ENCODE measurements at regions not wholly inside any gene's neighbourhood (a gene's known extent, or its start where the extent isn't known, plus 50 kb on each side); places are given as distances from the start of the nearest gene placed in this dataset.

GRCh38 chr9:108142504-108143201, 653.1 kb upstream of the KLF4 start:
- no peaks in the 10 kb centered on the region for H3K9me3 ChIP-seq
- H3K4me1 ChIP-seq (ENCODE audit: control insufficient read depth in 1 of 2, extremely low read depth in 1 of 2, insufficient read depth in 2 of 2, low read length in 2 of 2) = no peaks in the 10 kb centered on the region
- no peak overlapping the region for H3K4me3 ChIP-seq (ENCODE audit: control insufficient read depth in 1 of 2, extremely low read depth in 1 of 2, low read length in 1 of 2)
- Mint-ChIP-seq H3K36me3 (no peaks in the 10 kb centered on the region), H3K4me1 (no peaks in the 10 kb centered on the region), H3K27ac (no peak overlapping the region), H3K9me3 (peaks cover 6 to 17% (median 7%) of the 10 kb centered on the region in 3 donors), H3K4me3 (no peak overlapping the region), H3K27me3 (peaks cover 0 to 5% of the 10 kb centered on the region in 2 donors)
- no peaks in the 10 kb centered on the region for H3K27me3 ChIP-seq (replicated peaks in 1 of 2; ENCODE audit: control insufficient read depth in 2 of 2, extremely low read depth in 1 of 2, insufficient read depth in 2 of 2, low read length in 1 of 2)
- CTCF ChIA-PET = no interaction called here
- WGBS (ENCODE audit: insufficient coverage) = 32% methylated on average over 4 of the region's 10 CpGs
- ATAC-seq (replicated peaks in 1 of 4) (no peak), DNase-seq (no peak)
- POLR2A ChIA-PET = no interaction called here
- H3K36me3 ChIP-seq (ENCODE audit: control insufficient read depth in 2 of 2, extremely low read depth in 1 of 2, insufficient read depth in 1 of 2, low read length in 1 of 2) = no peaks in the 10 kb centered on the region
- H3K27ac ChIP-seq (ENCODE audit: low read length) = no peak overlapping the region

GRCh38 chr9:108142142-108142503, 652.6 kb upstream of the KLF4 start:
- POLR2A ChIA-PET = no interaction called here

GRCh38 chr9:108139900-108140299, 650.3 kb upstream of the KLF4 start:
- Mint-ChIP-seq H3K27me3 (peaks cover 0 to 5% of the 10 kb centered on the region in 2 donors), H3K4me3 (no peak overlapping the region), H3K36me3 (no peaks in the 10 kb centered on the region), H3K27ac (no peak overlapping the region), H3K9me3 (peaks cover 2 to 21% (median 6%) of the 10 kb centered on the region in 3 donors), H3K4me1 (no peaks in the 10 kb centered on the region)
- ATAC-seq (replicated peaks in 1 of 4) = no peak
- Histone ChIP-seq H3K27ac (ENCODE audit: low read length) (no peak overlapping the region), H3K4me3 (ENCODE audit: control insufficient read depth in 1 of 2, extremely low read depth in 1 of 2, low read length in 1 of 2) (no peak overlapping the region), H3K36me3 (ENCODE audit: control insufficient read depth in 2 of 2, extremely low read depth in 1 of 2, insufficient read depth in 1 of 2, low read length in 1 of 2) (no peaks in the 10 kb centered on the region), H3K4me1 (ENCODE audit: control insufficient read depth in 1 of 2, extremely low read depth in 1 of 2, insufficient read depth in 2 of 2, low read length in 2 of 2) (no peaks in the 10 kb centered on the region), H3K27me3 (replicated peaks in 1 of 2; ENCODE audit: control insufficient read depth in 2 of 2, extremely low read depth in 1 of 2, insufficient read depth in 2 of 2, low read length in 1 of 2) (no peaks in the 10 kb centered on the region), H3K9me3 (no peaks in the 10 kb centered on the region)
- POLR2A ChIA-PET = no interaction called here
- CTCF ChIA-PET = no interaction called here
- no peak for DNase-seq
- no CpG with 5 or more reads among the region's 2 CpGs for WGBS (ENCODE audit: insufficient coverage)

More at GRCh38 chr9:108142142-108142503, 652.6 kb upstream of the KLF4 start:
- Histone ChIP-seq H3K4me3 (ENCODE audit: control insufficient read depth in 1 of 2, extremely low read depth in 1 of 2, low read length in 1 of 2) (no peak overlapping the region), H3K4me1 (ENCODE audit: control insufficient read depth in 1 of 2, extremely low read depth in 1 of 2, insufficient read depth in 2 of 2, low read length in 2 of 2) (no peaks in the 10 kb centered on the region), H3K27me3 (replicated peaks in 1 of 2; ENCODE audit: control insufficient read depth in 2 of 2, extremely low read depth in 1 of 2, insufficient read depth in 2 of 2, low read length in 1 of 2) (no peaks in the 10 kb centered on the region), H3K9me3 (no peaks in the 10 kb centered on the region), H3K36me3 (ENCODE audit: control insufficient read depth in 2 of 2, extremely low read depth in 1 of 2, insufficient read depth in 1 of 2, low read length in 1 of 2) (no peaks in the 10 kb centered on the region), H3K27ac (ENCODE audit: low read length) (no peak overlapping the region)
- Mint-ChIP-seq H3K9me3 (peaks cover 6 to 15% (median 7%) of the 10 kb centered on the region in 3 donors), H3K36me3 (no peaks in the 10 kb centered on the region), H3K4me1 (no peaks in the 10 kb centered on the region), H3K27ac (no peak overlapping the region), H3K4me3 (no peak overlapping the region), H3K27me3 (peaks cover 0 to 5% of the 10 kb centered on the region in 2 donors)
- no peak for ATAC-seq (replicated peaks in 1 of 4)
- no peak for DNase-seq
- WGBS (ENCODE audit: insufficient coverage) = 100% methylated on average over 2 of the region's 2 CpGs
- CTCF ChIA-PET = no interaction called here

- no peaks in the 10 kb centered on the region for H3K4me1 ChIP-seq (ENCODE audit: control insufficient read depth in 1 of 2, extremely low read depth in 1 of 2, insufficient read depth in 2 of 2, low read length in 2 of 2)
- H3K9me3 ChIP-seq = no peaks in the 10 kb centered on the region
- no peaks in the 10 kb centered on the region for H3K36me3 ChIP-seq (ENCODE audit: control insufficient read depth in 2 of 2, extremely low read depth in 1 of 2, insufficient read depth in 1 of 2, low read length in 1 of 2)
- no peak overlapping the region for H3K4me3 Mint-ChIP-seq
- DNase-seq (no peak), ATAC-seq (replicated peaks in 1 of 4) (no peak)
- ChIA-PET POLR2A (no interaction called here), CTCF (no interaction called here)
- H3K27ac Mint-ChIP-seq = no peak overlapping the region
- H3K36me3 Mint-ChIP-seq = no peaks in the 10 kb centered on the region
- H3K27ac ChIP-seq (ENCODE audit: low read length) = no peak overlapping the region
- H3K27me3 ChIP-seq (replicated peaks in 1 of 2; ENCODE audit: control insufficient read depth in 2 of 2, extremely low read depth in 1 of 2, insufficient read depth in 2 of 2, low read length in 1 of 2) = no peaks in the 10 kb centered on the region
- H3K9me3 Mint-ChIP-seq = peaks cover 2 to 23% (median 8%) of the 10 kb centered on the region in 3 donors
- no peaks in the 10 kb centered on the region for H3K4me1 Mint-ChIP-seq
- no peak overlapping the region for H3K4me3 ChIP-seq (ENCODE audit: control insufficient read depth in 1 of 2, extremely low read depth in 1 of 2, low read length in 1 of 2)
- 43% methylated on average over 2 of the region's 2 CpGs for WGBS (ENCODE audit: insufficient coverage)
- H3K27me3 Mint-ChIP-seq = peaks cover 0 to 5% of the 10 kb centered on the region in 2 donors
Measured at GRCh38 chr9:108138516-108138915, 648.9 kb upstream of the KLF4 start.

- H3K9me3 Mint-ChIP-seq = peaks cover 2 to 23% (median 8%) of the 10 kb centered on the region in 3 donors
- no peak overlapping the region for H3K27ac Mint-ChIP-seq
- WGBS (ENCODE audit: insufficient coverage) = no CpG with 5 or more reads among the region's 1 CpG
- DNase-seq = no peak
- H3K4me1 Mint-ChIP-seq = no peaks in the 10 kb centered on the region
- H3K36me3 Mint-ChIP-seq = no peaks in the 10 kb centered on the region
- no peak for ATAC-seq (replicated peaks in 1 of 4)
- H3K36me3 ChIP-seq (ENCODE audit: control insufficient read depth in 2 of 2, extremely low read depth in 1 of 2, insufficient read depth in 1 of 2, low read length in 1 of 2) = no peaks in the 10 kb centered on the region
- no peak overlapping the region for H3K4me3 Mint-ChIP-seq
- no peak overlapping the region for H3K27ac ChIP-seq (ENCODE audit: low read length)
- CTCF ChIA-PET = no interaction called here
- no peak overlapping the region for H3K4me3 ChIP-seq (ENCODE audit: control insufficient read depth in 1 of 2, extremely low read depth in 1 of 2, low read length in 1 of 2)
- H3K9me3 ChIP-seq = no peaks in the 10 kb centered on the region
- H3K27me3 Mint-ChIP-seq = peaks cover 0 to 5% of the 10 kb centered on the region in 2 donors
- no peaks in the 10 kb centered on the region for H3K27me3 ChIP-seq (replicated peaks in 1 of 2; ENCODE audit: control insufficient read depth in 2 of 2, extremely low read depth in 1 of 2, insufficient read depth in 2 of 2, low read length in 1 of 2)
- no peaks in the 10 kb centered on the region for H3K4me1 ChIP-seq (ENCODE audit: control insufficient read depth in 1 of 2, extremely low read depth in 1 of 2, insufficient read depth in 2 of 2, low read length in 2 of 2)
- POLR2A ChIA-PET = no interaction called here
Measured at GRCh38 chr9:108136656-108137055, 647.1 kb upstream of the KLF4 start.

- DNase-seq (no peak), ATAC-seq (replicated peaks in 1 of 4) (no peak)
- no peak overlapping the region for H3K27ac Mint-ChIP-seq
- ChIA-PET POLR2A (no interaction called here), CTCF (no interaction called here)
- peaks cover 0 to 20% (median 8%) of the 10 kb centered on the region in 3 donors for H3K9me3 Mint-ChIP-seq
- H3K4me3 Mint-ChIP-seq = no peak overlapping the region
- no peaks in the 10 kb centered on the region for H3K36me3 Mint-ChIP-seq
- H3K27me3 Mint-ChIP-seq = peaks cover 0 to 5% of the 10 kb centered on the region in 2 donors
- H3K4me1 Mint-ChIP-seq = no peaks in the 10 kb centered on the region
- no peaks in the 10 kb centered on the region for H3K27me3 ChIP-seq (replicated peaks in 1 of 2; ENCODE audit: control insufficient read depth in 2 of 2, extremely low read depth in 1 of 2, insufficient read depth in 2 of 2, low read length in 1 of 2)
- no peaks in the 10 kb centered on the region for H3K36me3 ChIP-seq (ENCODE audit: control insufficient read depth in 2 of 2, extremely low read depth in 1 of 2, insufficient read depth in 1 of 2, low read length in 1 of 2)
- no peak overlapping the region for H3K27ac ChIP-seq (ENCODE audit: low read length)
- WGBS (ENCODE audit: insufficient coverage) = 100% methylated on average over 1 of the region's 4 CpGs
- H3K4me3 ChIP-seq (ENCODE audit: control insufficient read depth in 1 of 2, extremely low read depth in 1 of 2, low read length in 1 of 2) = no peak overlapping the region
- no peaks in the 10 kb centered on the region for H3K4me1 ChIP-seq (ENCODE audit: control insufficient read depth in 1 of 2, extremely low read depth in 1 of 2, insufficient read depth in 2 of 2, low read length in 2 of 2)
- H3K9me3 ChIP-seq = no peaks in the 10 kb centered on the region
Measured at GRCh38 chr9:108134486-108135128, 645.0 kb upstream of the KLF4 start.
